HepG2 (cell line): ENCODE measurements at regions not wholly inside any gene's neighbourhood (a gene's known extent, or its start where the extent isn't known, plus 50 kb on each side); places are given as distances from the start of the nearest gene placed in this dataset.

Experiments
- ATAC-seq: fragments of 200-7000 bp; cut with Tn5 transposase; 3 replicates; pipeline ENCODE4 v1.9.1; 2020; ENCODE audit warnings: mild to moderate bottlenecking, moderate library complexity
- BruUV-seq: library from RNA; stranded (reverse); fragments of 400-500 nt; replicated peaks from 2 replicates; lab custom pipeline; 2021; lab: Mats Ljungman, UMichigan
- CTCF ChIA-PET: fragments of 300-600 bp; formaldehyde crosslinking; extraction: SDS; loops from one replicate; lab custom pipeline; 2021; ENCODE audit warnings: low total read pairs, inconsistent platforms, low intra/inter-chr PET ratio; lab: Yijun Ruan, JAX
- POLR2A ChIA-PET: fragments of 350-600 bp; sonication (Branson Sonifier 250); formaldehyde crosslinking; loops from one replicate; lab custom pipeline; 2020; ENCODE audit warnings: antibody characterized with exemption, inconsistent platforms; lab: Yijun Ruan, JAX
- DNase-seq: peaks from one replicate; pipeline ENCODE4 v3.0.0-alpha.2; 2015; ENCODE audit warnings: low spot score
- FAIRE-seq: peaks from 3 replicates; lab custom pipeline; 2011; peaks lifted over from hg19 to GRCh38; lab: Jason Lieb, UNC
- H2AFZ ChIP-seq: one replicate; pipeline ENCODE4 v1.6.1; 2011; ENCODE audit warnings: low read length, inconsistent platforms
- H3K27ac ChIP-seq: fragments of 300-600 bp; 3 replicates; pipeline ENCODE4 v1.8.0; 2011; ENCODE audit warnings: mixed run types, mild to moderate bottlenecking, mixed read lengths, low read length, inconsistent platforms; ENCODE audit not compliant: insufficient read depth; ENCODE audit errors: extremely low read length
- H3K27me3 ChIP-seq, 2 experiments: fragments of 200-600 bp in 1 of 2; 2 replicates in 1 of 2; 3 replicates in 1 of 2; pipeline versions ENCODE4 v1.6.0 to v1.8.0; 2011; ENCODE audit warnings: low read length in 2 of 2, mild to moderate bottlenecking in 2 of 2, moderate library complexity in 2 of 2, inconsistent platforms in 1 of 2; ENCODE audit not compliant: insufficient read depth in 2 of 2, control insufficient read depth in 1 of 2
- H3K36me3 ChIP-seq, 2 experiments: fragments of 200-600 bp in 1 of 2; replicated peaks in 1 of 2; 2 replicates in 1 of 2; 3 replicates in 1 of 2; pipeline versions ENCODE4 v1.5.1 to v1.8.0; 2011; ENCODE audit warnings: low read length in 2 of 2, inconsistent platforms in 1 of 2; ENCODE audit not compliant: insufficient read depth in 2 of 2, control insufficient read depth in 1 of 2
- H3K4me1 ChIP-seq: 2 replicates; pipeline ENCODE4 v1.5.1; 2012; ENCODE audit warnings: low read length, inconsistent platforms; ENCODE audit not compliant: insufficient read depth
- H3K4me2 ChIP-seq: 2 replicates; pipeline ENCODE4 v1.6.0; 2011; ENCODE audit warnings: low read depth, low read length, inconsistent platforms
- H3K4me3 ChIP-seq, 3 experiments: fragments of 200-600 bp in 1 of 3; sonication (generic), shearing (Covaris generic) in 1 of 3; replicated peaks in 1 of 3; 2 replicates each; pipeline ENCODE4 v1.5.1; 2011 to 2016; ENCODE audit warnings: low read length in 3 of 3, inconsistent platforms in 2 of 3, low read depth in 2 of 3, mild to moderate bottlenecking in 2 of 3, control low read depth in 1 of 3, mixed read lengths in 1 of 3; ENCODE audit not compliant: insufficient read depth in 1 of 3
- H3K79me2 ChIP-seq: one replicate; pipeline ENCODE4 v1.6.1; 2011; ENCODE audit warnings: low read length, inconsistent platforms; ENCODE audit not compliant: insufficient read depth
- H3K9ac ChIP-seq: 2 replicates; pipeline ENCODE4 v1.6.0; 2011; ENCODE audit warnings: mild to moderate bottlenecking, low read depth, low read length, inconsistent platforms; ENCODE audit not compliant: insufficient read depth
- H3K9me3 ChIP-seq: 2 replicates; pipeline ENCODE4 v1.5.1; 2012; ENCODE audit warnings: mild to moderate bottlenecking, low read length
- H4K20me1 ChIP-seq: 2 replicates; pipeline ENCODE4 v1.6.0; 2011; ENCODE audit warnings: inconsistent platforms, mild to moderate bottlenecking, low read length, moderate library complexity; ENCODE audit not compliant: insufficient read depth
- HMG20A ChIP-seq: IDR thresholded peaks from 2 replicates; pipeline ENCODE4 v1.6.1; 2016; ENCODE audit warnings: borderline replicate concordance
- ISX ChIP-seq: sonication (generic); formaldehyde crosslinking; conservative IDR thresholded peaks from 2 replicates; pipeline ENCODE4 v1.5.0; 2020; ENCODE audit warnings: missing genetic modification reagents
- KLF15 ChIP-seq: sonication (generic); formaldehyde crosslinking; IDR thresholded peaks from 2 replicates; pipeline ENCODE4 v1.8.1; 2023; ENCODE audit warnings: borderline replicate concordance, mild to moderate bottlenecking, inconsistent platforms, missing genetic modification reagents, mixed read lengths
- MTA1 ChIP-seq: sonication (generic); formaldehyde crosslinking; IDR thresholded peaks from 2 replicates; pipeline ENCODE4 v1.4.0; 2020; ENCODE audit warnings: missing genetic modification reagents, mild to moderate bottlenecking, borderline replicate concordance
- NPAS2 ChIP-seq: sonication (generic); formaldehyde crosslinking; IDR thresholded peaks from 2 replicates; pipeline ENCODE4 v1.8.0; 2022; ENCODE audit warnings: mild to moderate bottlenecking, missing genetic modification reagents, borderline replicate concordance
- ZMYM2 ChIP-seq: sonication (generic); formaldehyde crosslinking; IDR thresholded peaks from 2 replicates; pipeline ENCODE4 v1.8.0; 2022; ENCODE audit warnings: mild to moderate bottlenecking, missing genetic modification reagents
- ZNF563 ChIP-seq: sonication (generic); formaldehyde crosslinking; IDR thresholded peaks from 2 replicates; pipeline ENCODE4 v1.8.0; 2022; ENCODE audit warnings: mild to moderate bottlenecking, moderate library complexity, missing genetic modification reagents
- WGBS: methylation state at CpG from one replicate; pipeline ENCODE4 v1.1.6; 2017; ENCODE audit warnings: low lambda C conversion rate; 5-methylcytosine and 5-hydroxymethylcytosine counted together
- in situ Hi-C: cut with HindIII; loops from 2 replicates; pipeline ENCODE4 v1.10.0; 2017; ENCODE audit warnings: low pct_unique_long_range_greater_than_20kb; ENCODE audit not compliant: extremely low pct_ligation_motif_present
- intact Hi-C: fragments of 100-400 bp; cut with micrococcal nuclease; formaldehyde crosslinking; loops from one replicate; pipeline ENCODE4 v1.10.0; 2022; ENCODE audit not compliant: unreplicated experiment
- TF ChIP-seq, protein P1 (sequence below): sonication (generic); formaldehyde crosslinking; IDR thresholded peaks from 2 replicates; pipeline ENCODE4 v1.4.0; 2020; ENCODE audit warnings: mild to moderate bottlenecking, missing genetic modification reagents
- TF ChIP-seq, protein P2 (sequence below): sonication (generic); formaldehyde crosslinking; IDR thresholded peaks from 2 replicates; pipeline ENCODE4 v1.5.0; 2020; ENCODE audit warnings: missing genetic modification reagents
- TF ChIP-seq, protein P3 (sequence below): sonication (generic); formaldehyde crosslinking; conservative IDR thresholded peaks from 2 replicates; pipeline ENCODE4 v1.5.0; 2020; ENCODE audit warnings: missing genetic modification reagents
- TF ChIP-seq, protein P4 (sequence below): sonication (generic); formaldehyde crosslinking; IDR thresholded peaks from 2 replicates; pipeline ENCODE4 v1.4.0; 2020; ENCODE audit warnings: missing genetic modification reagents, mild to moderate bottlenecking, borderline replicate concordance

DNA sequence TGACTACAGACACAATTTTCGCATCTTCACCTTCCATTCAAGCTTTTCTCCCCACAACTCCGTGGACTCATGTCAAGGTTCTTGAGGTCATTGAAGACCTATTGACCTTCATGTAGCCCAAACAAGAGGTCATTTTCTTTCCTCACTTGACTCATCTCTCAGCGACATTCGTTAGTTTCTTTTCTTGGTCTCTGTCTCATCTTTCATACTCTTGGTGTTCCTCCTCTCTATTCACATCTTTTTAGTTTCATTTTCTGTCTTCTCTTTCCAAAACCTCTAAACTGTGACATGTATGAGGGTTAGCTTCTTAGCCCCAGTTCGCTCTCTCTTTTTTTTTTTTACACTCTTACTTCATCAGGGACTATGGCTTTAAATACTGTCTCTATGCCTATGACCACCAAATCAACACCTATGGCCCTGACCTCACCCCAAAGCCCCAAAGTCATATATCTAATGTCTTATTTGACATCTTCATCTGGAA is 128.6 kb upstream of the BACH2 start:
- no peak overlapping the region for H2AFZ ChIP-seq
- in situ Hi-C loops, result no loop called here
- H3K27ac ChIP-seq, result no peak overlapping the region
- H3K79me2 ChIP-seq, result no peaks in the 10 kb centered on the region
- intact Hi-C loops, result no loop called here
- no peak overlapping the region for H3K4me3 ChIP-seq
- no peak overlapping the region for H3K9ac ChIP-seq
- no peaks in the 10 kb centered on the region; a peak in 1 of 5 replicates for H3K27me3 ChIP-seq
- ATAC-seq (no peak), FAIRE-seq (no peak), DNase-seq (no peak)
- no peaks in the 10 kb centered on the region for H3K36me3 ChIP-seq
- H3K9me3 ChIP-seq, result peaks cover 19% of the 10 kb centered on the region
- ChIA-PET POLR2A (no interaction called here), CTCF (no interaction called here)
- WGBS, result 1% methylated on average over 5 of the region's 5 CpGs
- H3K4me2 ChIP-seq, result no peak overlapping the region
- H4K20me1 ChIP-seq, result no peaks in the 10 kb centered on the region
- H3K4me1 ChIP-seq, result no peaks in the 10 kb centered on the region
- no TSS peak for BruUV-seq
- TF ChIP-seq, protein P1, sequence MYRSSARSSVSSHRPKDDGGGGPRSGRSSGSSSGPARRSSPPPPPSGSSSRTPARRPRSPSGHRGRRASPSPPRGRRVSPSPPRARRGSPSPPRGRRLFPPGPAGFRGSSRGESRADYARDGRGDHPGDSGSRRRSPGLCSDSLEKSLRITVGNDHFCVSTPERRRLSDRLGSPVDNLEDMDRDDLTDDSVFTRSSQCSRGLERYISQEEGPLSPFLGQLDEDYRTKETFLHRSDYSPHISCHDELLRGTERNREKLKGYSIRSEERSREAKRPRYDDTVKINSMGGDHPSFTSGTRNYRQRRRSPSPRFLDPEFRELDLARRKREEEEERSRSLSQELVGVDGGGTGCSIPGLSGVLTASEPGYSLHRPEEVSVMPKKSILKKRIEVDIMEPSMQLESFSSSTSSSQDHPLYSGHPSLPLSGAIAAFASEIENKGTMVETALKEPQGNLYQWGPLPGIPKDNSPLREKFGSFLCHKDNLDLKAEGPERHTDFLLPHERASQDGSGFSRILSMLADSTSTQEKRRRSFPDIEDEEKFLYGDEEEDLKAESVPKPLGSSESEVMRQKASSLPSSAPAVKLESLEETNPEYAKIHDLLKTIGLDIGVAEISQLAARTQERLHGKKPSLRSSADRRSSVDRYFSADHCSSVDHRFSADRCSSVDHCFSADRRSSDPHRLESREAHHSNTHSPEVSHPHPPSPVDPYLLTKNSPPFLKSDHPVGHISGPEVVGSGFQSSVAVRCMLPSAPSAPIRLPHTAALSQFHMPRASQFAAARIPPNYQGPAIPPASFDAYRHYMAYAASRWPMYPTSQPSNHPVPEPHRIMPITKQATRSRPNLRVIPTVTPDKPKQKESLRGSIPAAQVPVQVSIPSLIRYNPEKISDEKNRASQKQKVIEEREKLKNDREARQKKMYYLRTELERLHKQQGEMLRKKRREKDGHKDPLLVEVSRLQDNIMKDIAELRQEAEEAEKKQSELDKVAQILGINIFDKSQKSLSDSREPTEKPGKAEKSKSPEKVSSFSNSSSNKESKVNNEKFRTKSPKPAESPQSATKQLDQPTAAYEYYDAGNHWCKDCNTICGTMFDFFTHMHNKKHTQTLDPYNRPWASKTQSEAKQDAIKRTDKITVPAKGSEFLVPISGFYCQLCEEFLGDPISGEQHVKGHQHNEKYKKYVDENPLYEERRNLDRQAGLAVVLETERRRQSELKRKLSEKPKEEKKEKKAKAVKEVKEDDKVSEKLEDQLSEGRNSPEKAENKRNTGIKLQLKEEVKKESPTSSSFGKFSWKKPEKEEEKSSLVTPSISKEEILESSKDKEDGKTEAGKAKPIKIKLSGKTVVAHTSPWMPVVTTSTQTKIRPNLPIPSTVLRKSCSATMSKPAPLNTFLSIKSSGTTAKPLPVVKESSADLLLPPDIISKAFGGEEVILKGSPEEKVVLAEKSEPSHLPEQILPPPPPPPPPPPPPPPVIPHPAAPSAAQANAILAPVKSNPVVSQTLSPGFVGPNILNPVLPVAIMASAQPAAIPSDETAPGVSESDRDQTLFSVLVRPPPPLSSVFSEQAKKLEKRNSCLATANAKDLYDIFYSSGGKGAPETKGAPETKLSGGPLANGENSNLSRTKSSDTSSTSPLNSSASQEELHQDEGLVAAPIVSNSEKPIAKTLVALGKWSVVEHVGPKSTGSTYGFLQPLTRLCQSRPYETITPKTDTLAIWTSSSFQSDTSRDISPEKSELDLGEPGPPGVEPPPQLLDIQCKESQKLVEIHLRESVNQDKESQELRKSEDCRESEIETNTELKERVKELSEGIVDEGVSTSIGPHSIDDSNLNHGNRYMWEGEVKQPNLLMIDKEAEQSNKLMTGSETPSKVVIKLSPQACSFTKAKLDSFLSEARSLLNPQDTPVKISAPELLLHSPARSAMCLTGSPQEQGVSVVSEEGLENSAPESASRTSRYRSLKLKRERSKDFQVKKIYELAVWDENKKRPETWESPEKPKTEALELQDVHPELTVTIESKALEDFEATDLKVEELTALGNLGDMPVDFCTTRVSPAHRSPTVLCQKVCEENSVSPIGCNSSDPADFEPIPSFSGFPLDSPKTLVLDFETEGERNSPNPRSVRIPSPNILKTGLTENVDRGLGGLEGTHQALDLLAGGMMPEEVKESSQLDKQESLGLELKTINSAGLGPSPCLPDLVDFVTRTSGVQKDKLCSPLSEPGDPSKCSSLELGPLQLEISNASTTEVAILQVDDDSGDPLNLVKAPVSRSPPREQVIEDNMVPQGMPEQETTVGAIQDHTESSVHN, result no peak
- no peak for TF ChIP-seq ZNF563 (CRISPR knock-in tag)
- TF ChIP-seq ISX (CRISPR knock-in tag), result no peak
- TF ChIP-seq MTA1 (CRISPR knock-in tag), result no peak
- no peak for TF ChIP-seq NPAS2 (CRISPR knock-in tag)
- TF ChIP-seq KLF15 (CRISPR knock-in tag), result no peak
- TF ChIP-seq, protein P2, sequence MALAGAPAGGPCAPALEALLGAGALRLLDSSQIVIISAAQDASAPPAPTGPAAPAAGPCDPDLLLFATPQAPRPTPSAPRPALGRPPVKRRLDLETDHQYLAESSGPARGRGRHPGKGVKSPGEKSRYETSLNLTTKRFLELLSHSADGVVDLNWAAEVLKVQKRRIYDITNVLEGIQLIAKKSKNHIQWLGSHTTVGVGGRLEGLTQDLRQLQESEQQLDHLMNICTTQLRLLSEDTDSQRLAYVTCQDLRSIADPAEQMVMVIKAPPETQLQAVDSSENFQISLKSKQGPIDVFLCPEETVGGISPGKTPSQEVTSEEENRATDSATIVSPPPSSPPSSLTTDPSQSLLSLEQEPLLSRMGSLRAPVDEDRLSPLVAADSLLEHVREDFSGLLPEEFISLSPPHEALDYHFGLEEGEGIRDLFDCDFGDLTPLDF, result no peak
- TF ChIP-seq, protein P3, sequence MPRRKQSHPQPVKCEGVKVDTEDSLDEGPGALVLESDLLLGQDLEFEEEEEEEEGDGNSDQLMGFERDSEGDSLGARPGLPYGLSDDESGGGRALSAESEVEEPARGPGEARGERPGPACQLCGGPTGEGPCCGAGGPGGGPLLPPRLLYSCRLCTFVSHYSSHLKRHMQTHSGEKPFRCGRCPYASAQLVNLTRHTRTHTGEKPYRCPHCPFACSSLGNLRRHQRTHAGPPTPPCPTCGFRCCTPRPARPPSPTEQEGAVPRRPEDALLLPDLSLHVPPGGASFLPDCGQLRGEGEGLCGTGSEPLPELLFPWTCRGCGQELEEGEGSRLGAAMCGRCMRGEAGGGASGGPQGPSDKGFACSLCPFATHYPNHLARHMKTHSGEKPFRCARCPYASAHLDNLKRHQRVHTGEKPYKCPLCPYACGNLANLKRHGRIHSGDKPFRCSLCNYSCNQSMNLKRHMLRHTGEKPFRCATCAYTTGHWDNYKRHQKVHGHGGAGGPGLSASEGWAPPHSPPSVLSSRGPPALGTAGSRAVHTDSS (CRISPR knock-in tag), result no peak
- TF ChIP-seq, protein P4, sequence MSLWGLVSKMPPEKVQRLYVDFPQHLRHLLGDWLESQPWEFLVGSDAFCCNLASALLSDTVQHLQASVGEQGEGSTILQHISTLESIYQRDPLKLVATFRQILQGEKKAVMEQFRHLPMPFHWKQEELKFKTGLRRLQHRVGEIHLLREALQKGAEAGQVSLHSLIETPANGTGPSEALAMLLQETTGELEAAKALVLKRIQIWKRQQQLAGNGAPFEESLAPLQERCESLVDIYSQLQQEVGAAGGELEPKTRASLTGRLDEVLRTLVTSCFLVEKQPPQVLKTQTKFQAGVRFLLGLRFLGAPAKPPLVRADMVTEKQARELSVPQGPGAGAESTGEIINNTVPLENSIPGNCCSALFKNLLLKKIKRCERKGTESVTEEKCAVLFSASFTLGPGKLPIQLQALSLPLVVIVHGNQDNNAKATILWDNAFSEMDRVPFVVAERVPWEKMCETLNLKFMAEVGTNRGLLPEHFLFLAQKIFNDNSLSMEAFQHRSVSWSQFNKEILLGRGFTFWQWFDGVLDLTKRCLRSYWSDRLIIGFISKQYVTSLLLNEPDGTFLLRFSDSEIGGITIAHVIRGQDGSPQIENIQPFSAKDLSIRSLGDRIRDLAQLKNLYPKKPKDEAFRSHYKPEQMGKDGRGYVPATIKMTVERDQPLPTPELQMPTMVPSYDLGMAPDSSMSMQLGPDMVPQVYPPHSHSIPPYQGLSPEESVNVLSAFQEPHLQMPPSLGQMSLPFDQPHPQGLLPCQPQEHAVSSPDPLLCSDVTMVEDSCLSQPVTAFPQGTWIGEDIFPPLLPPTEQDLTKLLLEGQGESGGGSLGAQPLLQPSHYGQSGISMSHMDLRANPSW (CRISPR knock-in tag), result no peak
- no peak for TF ChIP-seq ZMYM2 (CRISPR knock-in tag)
- no peak for TF ChIP-seq HMG20A (CRISPR knock-in tag)
